MM.1S (cell line): ENCODE measurements at regions not wholly inside any gene's neighbourhood (a gene's known extent, or its start where the extent isn't known, plus 50 kb on each side); places are given as distances from the start of the nearest gene placed in this dataset.

Source experiments
- DNase-seq: peaks from one replicate; pipeline ENCODE4 v3.0.0-alpha.2; 2015
- H2AFZ ChIP-seq: fragments of 300-600 bp; sonication (generic); 2 replicates; pipeline ENCODE4 v1.6.0; 2016; ENCODE audit warnings: antibody characterized with exemption, low read length
- H3F3A ChIP-seq: fragments of 300-600 bp; sonication (generic); 2 replicates; pipeline ENCODE4 v1.6.1; 2016; ENCODE audit warnings: mild to moderate bottlenecking, antibody characterized with exemption, low read length, moderate library complexity, mixed read lengths; ENCODE audit not compliant: insufficient read depth
- H3K27ac ChIP-seq: fragments of 300-600 bp; sonication (generic); 2 replicates; pipeline ENCODE4 v1.5.1; 2016; ENCODE audit warnings: mild to moderate bottlenecking, low read length
- H3K27me3 ChIP-seq: fragments of 300-600 bp; sonication (generic); replicated peaks from 2 replicates; pipeline ENCODE4 v1.6.0; 2016; ENCODE audit warnings: low read length; ENCODE audit not compliant: insufficient read depth
- H3K36me3 ChIP-seq: fragments of 300-600 bp; sonication (generic); replicated peaks from 2 replicates; pipeline ENCODE4 v1.6.1; 2016; ENCODE audit warnings: mild to moderate bottlenecking, low read length, mixed read lengths; ENCODE audit not compliant: insufficient read depth
- H3K4me1 ChIP-seq: fragments of 300-600 bp; sonication (generic); 2 replicates; pipeline ENCODE4 v1.6.1; 2016; ENCODE audit warnings: low read length, mixed read lengths
- H3K4me2 ChIP-seq: fragments of 300-600 bp; sonication (generic); 2 replicates; pipeline ENCODE4 v1.6.0; 2016; ENCODE audit warnings: low read depth, low read length
- H3K4me3 ChIP-seq: fragments of 300-600 bp; sonication (generic); 2 replicates; pipeline ENCODE4 v1.5.1; 2016; ENCODE audit warnings: low read length, mixed read lengths
- H3K79me2 ChIP-seq: fragments of 300-600 bp; sonication (generic); 2 replicates; pipeline ENCODE4 v1.6.1; 2016; ENCODE audit warnings: mixed run types, low read length, mixed read lengths
- H3K9ac ChIP-seq: fragments of 300-600 bp; sonication (generic); 2 replicates; pipeline ENCODE4 v1.6.1; 2016; ENCODE audit warnings: low read length, mixed read lengths
- H3K9me2 ChIP-seq: fragments of 300-600 bp; sonication (generic); replicated peaks from 2 replicates; pipeline ENCODE4 v1.6.1; 2016; ENCODE audit warnings: mild to moderate bottlenecking, low read length, mixed read lengths; ENCODE audit not compliant: insufficient read depth
- H3K9me3 ChIP-seq: fragments of 300-600 bp; sonication (generic); replicated peaks from 2 replicates; pipeline ENCODE4 v1.6.1; 2016; ENCODE audit warnings: mild to moderate bottlenecking, low read length, mixed read lengths; ENCODE audit not compliant: insufficient read depth
- H4K20me1 ChIP-seq: fragments of 300-600 bp; sonication (generic); 2 replicates; pipeline ENCODE4 v1.6.1; 2016; ENCODE audit warnings: mild to moderate bottlenecking, low read length, moderate library complexity, mixed read lengths; ENCODE audit not compliant: insufficient read depth
- EZH2 ChIP-seq: fragments of 300-600 bp; sonication (generic); optimal IDR thresholded peaks from 2 replicates; pipeline ENCODE3; 2017; ENCODE audit warnings: low read depth, mild to moderate bottlenecking, antibody characterized with exemption, low read length, mixed read lengths
- EZH2phosphoT487 ChIP-seq: fragments of 300-600 bp; sonication (generic); IDR thresholded peaks from 2 replicates; pipeline ENCODE4 v1.6.1; 2018; ENCODE audit warnings: antibody characterized with exemption, low read length
- TF ChIP-seq, protein P1 (sequence below): fragments of 300-600 bp; sonication (generic); IDR thresholded peaks from 2 replicates; pipeline ENCODE4 v1.5.1; 2016; ENCODE audit warnings: antibody characterized with exemption, low read length, mixed read lengths

DNA sequence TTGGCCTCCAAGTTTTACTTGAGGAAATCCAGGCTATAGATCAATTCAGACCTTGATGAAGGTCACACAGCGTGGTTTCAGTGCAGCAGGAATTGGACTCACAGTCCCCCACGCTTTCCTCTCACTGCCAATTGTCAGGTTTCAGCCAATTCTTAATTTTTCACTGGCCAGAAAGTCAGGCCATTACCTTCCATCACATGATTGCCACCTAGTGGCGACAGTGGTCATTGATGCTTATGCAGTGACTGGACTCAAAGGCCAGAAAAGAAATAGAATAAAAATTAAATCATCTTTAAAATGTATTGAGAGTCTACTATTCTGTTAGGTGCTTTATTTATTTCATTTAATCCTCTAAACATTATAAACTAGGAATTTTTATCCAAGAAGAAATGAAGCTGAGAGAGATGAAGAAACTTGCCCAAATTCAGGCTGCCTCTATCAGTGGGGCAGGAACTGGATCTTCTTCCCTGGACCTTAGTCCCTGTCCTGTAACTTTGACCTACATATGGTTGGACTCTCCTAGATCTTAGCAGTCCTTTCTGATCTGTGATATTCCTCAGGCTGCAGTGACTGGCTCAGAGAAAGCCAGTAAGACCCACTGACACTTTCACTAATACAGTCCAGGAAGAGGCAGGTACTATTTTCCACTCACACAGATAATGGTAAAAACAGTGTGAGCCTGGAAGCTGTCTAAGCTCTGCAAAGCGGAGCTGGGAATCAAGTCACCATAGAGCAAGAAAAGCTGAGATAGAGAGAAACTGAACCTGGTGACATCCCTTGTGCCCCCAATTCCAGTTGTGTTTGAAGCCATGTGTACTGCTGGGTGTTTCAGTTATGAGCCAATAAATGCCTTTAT lies 133.3 kb downstream of the ELOVL4 start:
- Histone ChIP-seq H2AFZ (no peak overlapping the region), H3K36me3 (no peaks in the 10 kb centered on the region), H3K27me3 (no peaks in the 10 kb centered on the region), H3K4me2 (no peak overlapping the region), H3K4me3 (no peak overlapping the region), H4K20me1 (no peaks in the 10 kb centered on the region), H3K79me2 (no peaks in the 10 kb centered on the region), H3K9me3 (no peaks in the 10 kb centered on the region), H3K9me2 (no peaks in the 10 kb centered on the region), H3K27ac (no peak overlapping the region), H3K4me1 (no peaks in the 10 kb centered on the region), H3F3A (no peaks in the 10 kb centered on the region), H3K9ac (no peak overlapping the region)
- no peak for TF ChIP-seq EZH2
- TF ChIP-seq, protein P1, sequence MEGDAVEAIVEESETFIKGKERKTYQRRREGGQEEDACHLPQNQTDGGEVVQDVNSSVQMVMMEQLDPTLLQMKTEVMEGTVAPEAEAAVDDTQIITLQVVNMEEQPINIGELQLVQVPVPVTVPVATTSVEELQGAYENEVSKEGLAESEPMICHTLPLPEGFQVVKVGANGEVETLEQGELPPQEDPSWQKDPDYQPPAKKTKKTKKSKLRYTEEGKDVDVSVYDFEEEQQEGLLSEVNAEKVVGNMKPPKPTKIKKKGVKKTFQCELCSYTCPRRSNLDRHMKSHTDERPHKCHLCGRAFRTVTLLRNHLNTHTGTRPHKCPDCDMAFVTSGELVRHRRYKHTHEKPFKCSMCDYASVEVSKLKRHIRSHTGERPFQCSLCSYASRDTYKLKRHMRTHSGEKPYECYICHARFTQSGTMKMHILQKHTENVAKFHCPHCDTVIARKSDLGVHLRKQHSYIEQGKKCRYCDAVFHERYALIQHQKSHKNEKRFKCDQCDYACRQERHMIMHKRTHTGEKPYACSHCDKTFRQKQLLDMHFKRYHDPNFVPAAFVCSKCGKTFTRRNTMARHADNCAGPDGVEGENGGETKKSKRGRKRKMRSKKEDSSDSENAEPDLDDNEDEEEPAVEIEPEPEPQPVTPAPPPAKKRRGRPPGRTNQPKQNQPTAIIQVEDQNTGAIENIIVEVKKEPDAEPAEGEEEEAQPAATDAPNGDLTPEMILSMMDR, result peak; percentile 82
- DNase-seq, result peak; percentile 64

DNA sequence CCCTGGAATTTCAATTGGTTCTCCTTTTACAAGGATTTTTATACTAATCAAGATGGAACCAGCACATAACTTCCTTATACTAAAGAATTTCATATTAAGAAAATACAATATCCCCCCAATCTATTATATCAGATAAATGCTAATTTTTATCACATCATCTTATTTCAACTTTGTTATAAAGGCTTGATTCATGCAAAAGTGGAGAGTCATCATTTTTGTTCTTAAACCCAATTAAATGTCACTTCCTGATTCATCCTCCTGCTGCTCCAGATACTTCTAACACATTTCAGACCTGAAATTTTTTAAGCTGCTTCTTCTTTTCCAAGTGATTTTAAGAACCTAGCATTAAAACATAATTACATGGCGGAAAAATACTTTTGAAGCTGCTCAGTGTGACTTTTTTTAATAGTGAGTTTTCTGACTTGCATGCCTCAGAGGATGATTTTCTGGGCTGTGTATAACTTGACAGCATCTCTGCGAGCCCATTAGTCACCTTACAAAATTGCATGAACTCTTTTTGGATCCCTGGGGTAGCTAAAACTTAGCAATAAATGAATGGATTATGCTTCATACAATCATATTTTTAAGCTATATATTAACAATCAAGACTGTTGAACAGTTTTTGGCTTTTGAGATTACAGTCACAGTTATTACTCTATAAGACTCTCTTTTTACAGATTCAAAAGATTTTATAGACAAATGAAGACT lies 134.1 kb downstream of the ELOVL4 start:
- H3K79me2 ChIP-seq, result no peaks in the 10 kb centered on the region
- no peak overlapping the region for H3K9ac ChIP-seq
- no peak for TF ChIP-seq EZH2phosphoT487
- TF ChIP-seq, protein P1, result no peak
- TF ChIP-seq EZH2, result no peak
- H3K36me3 ChIP-seq, result no peaks in the 10 kb centered on the region
- H3F3A ChIP-seq, result no peaks in the 10 kb centered on the region
- H3K27me3 ChIP-seq, result no peaks in the 10 kb centered on the region
- no peaks in the 10 kb centered on the region for H3K9me2 ChIP-seq
- H3K27ac ChIP-seq, result no peak overlapping the region
- H2AFZ ChIP-seq, result no peak overlapping the region
- no peaks in the 10 kb centered on the region for H3K4me1 ChIP-seq
- H3K9me3 ChIP-seq, result no peaks in the 10 kb centered on the region
- H3K4me3 ChIP-seq, result no peak overlapping the region
- no peak for DNase-seq
- no peaks in the 10 kb centered on the region for H4K20me1 ChIP-seq
- no peak overlapping the region for H3K4me2 ChIP-seq

DNA sequence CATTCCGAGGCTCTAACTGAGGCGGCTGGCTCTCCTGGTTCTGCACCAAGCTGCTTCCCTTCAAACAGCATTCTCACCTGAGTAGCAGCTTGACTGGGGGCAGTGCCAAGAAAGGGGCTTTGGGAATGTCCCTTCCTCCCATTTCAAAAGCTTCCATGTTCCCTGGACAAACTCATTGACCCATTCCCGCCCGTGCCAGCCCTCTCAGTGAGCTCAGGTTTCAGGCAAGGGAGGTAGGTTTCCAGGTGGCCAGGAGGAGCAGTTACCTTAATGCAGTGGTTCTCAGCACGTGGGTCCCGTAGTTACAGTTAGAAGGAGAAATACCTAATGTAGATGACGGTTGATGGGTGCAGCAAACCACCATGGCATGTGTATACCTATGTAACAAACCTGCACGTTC lies 135.2 kb downstream of the ELOVL4 start:
- no peaks in the 10 kb centered on the region for H4K20me1 ChIP-seq

More for the DNA sequence above, 135.2 kb downstream of the ELOVL4 start:
- H3K36me3 ChIP-seq, result no peaks in the 10 kb centered on the region
- H3K27ac ChIP-seq, result no peak overlapping the region
- H3K4me3 ChIP-seq, result no peak overlapping the region
- no peak for DNase-seq
- no peak overlapping the region for H3K4me2 ChIP-seq
- no peaks in the 10 kb centered on the region for H3K9me2 ChIP-seq
- no peak overlapping the region for H2AFZ ChIP-seq
- no peak for TF ChIP-seq EZH2phosphoT487
- no peak for TF ChIP-seq EZH2
- H3F3A ChIP-seq, result no peaks in the 10 kb centered on the region
- H3K27me3 ChIP-seq, result no peaks in the 10 kb centered on the region
- no peaks in the 10 kb centered on the region for H3K9me3 ChIP-seq
- H3K79me2 ChIP-seq, result no peaks in the 10 kb centered on the region
- no peaks in the 10 kb centered on the region for H3K4me1 ChIP-seq
- H3K9ac ChIP-seq, result no peak overlapping the region
